ENCODE measurements at regions not wholly inside any gene's neighbourhood (a gene's known extent, or its start where the extent isn't known, plus 50 kb on each side); places are given as distances from the start of the nearest gene placed in this dataset.
"Not testable (repeated sequence)": the region's sequence is repeated elsewhere in the genome, so short reads cannot be mapped to it uniquely, and the experiment has no call there.

- no peak for DNase-seq
These were observed 251.4 kb upstream of the C2CD4B start for GRCh38 chr15:62416526-62416925.

DNA sequence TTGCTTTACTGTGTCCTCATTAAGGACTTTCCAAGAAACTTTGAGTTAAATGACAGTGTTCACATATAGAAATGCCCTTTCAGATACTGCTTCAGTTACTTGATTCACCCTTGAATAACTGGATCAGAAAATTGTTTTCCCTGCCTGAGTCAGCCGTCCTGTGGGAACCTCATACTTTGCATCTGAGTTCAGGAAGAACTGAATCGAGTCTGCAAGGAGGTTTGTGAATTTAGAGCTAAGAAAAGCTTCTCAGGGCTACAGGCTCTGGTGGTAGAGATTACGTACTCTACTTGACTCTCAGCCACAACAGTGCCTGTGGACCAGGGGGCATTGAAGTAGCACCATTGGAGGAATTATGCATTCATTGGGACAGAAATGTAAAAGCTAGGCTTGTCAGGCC, 252.4 kb upstream of the C2CD4B start:
- no peak for DNase-seq

DNA sequence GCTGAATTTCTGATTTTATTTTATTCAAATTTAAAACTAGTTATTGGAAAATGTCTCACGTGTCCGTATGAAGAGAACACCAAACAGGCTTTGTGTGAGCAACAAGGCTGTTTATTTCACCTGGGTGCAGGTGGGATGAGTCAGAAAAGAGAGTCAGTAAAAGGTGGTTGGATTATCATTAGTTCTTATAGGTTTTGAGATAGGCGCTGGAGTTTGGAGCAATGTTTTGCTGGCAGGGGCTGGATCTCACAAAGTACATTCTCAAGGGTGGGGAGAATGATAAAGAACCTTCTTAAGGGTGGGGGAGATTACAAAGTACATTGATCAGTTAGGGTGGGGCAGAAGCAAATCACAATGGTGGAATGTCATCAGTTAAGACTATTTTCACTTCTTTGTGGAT, 253.4 kb upstream of the C2CD4B start:
- not testable (repeated sequence) for DNase-seq

DNA sequence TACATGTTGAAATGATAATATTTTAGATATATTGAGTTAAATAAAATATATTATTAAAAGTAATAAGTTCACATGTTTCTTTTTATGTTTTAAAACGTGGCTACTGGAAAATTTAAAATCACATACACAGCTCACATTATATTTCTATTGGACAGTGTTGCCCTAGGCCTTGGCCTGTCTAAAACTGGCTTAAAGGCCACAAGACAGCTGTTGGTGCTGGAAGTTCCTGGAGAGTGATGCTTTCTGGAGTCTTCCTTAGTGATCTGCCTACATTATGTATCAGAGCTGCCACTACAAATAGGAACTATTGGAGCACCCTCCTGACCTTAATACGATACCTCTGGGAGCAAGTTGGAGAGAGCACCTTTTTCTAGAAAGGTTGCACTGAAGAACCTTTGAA, 254.1 kb upstream of the C2CD4B start:
- no peak for DNase-seq

- DNase-seq: not testable (repeated sequence)
These were observed 255.3 kb upstream of the C2CD4B start for GRCh38 chr15:62420371-62420770.

DNA sequence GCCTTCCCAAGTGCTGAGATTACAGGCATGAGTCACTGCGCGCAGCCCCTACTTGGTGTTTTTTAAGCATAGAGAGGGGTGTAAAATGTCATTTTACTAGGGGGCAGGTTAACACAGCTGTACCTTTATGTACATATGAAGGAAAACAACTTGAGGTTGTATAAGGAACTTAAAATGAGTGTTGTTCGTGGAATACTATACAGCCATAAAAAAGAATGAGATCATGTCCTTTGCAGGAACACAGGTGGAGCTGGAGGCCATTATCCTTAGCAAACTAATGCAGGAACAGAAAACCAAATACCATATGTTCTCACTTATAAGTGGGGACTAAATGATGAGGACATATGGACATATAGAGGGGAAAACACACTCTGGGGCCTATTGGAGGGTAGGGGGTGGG, 256.2 kb upstream of the C2CD4B start:
- DNase-seq: no peak

DNA sequence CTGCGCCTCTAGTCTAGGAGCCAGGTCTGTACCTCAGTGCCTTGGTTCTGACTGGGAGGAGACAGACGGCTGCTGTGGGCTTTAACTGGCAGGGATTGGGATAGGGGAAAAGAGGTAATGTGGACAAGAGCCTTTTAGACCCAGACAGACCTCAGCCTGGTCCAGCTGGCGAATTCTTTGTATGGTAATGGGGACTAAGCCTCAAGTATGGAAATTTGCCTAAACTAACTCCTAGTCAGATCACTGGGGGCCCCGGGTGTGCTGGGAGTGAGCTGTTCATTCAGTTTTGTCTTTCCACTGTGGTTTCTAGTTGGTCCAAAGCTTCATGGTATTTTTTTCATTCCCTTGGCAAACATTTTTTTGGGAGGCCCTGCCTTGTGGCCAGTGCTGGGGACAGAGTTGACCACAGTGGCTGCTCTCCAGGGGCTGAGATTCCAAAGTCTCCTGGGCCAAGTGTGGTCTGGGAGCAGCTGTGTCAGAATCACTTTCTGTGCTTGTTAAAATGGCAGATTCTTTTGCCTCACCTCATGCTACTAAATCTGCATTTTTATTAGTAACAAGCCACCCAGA, 261.4 kb upstream of the C2CD4B start:
- no peak for DNase-seq

DNA sequence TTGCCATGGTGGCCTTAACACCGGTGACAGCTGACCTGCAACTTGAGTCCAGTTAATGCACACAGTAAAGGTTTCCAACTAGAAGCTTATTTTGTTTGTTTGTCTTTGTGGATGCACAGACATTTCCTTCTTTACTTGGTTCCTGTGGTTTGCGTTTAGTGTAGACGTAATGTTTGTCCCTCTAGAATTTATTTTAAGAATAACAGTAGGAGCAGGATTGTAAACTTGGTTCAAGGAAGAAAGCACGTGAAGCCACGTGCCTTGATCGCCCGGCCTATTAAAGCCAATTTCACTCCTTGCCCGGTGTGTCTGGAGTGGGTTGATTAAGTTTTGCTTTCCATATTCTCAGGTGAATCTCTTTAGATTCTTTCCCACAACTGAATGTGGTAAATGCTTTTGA, 263.2 kb upstream of the C2CD4B start:
- DNase-seq: no peak

GRCh38 chr15:62428851-62429598, 263.9 kb upstream of the C2CD4B start:
- no peak for DNase-seq

DNA sequence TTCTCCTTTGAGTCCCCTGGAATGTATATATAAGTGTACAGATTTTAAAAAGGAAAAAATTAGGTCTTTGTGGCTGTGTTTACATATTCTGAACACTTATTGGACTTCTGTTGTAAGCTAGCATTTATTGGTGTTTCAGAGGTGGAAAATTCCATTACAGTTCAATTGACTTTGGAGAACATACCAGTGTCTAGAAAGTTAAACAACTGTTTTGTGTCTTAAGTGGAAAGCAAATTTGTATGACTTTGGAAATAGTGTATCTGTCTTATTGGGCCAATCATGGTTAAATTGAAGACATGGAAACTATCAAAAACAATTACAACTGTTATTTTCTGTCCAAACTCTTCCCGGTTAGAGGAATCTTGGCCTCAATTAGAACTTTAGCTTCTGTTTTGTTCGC, 265.0 kb upstream of the C2CD4B start:
- no peak for DNase-seq

- DNase-seq: no peak
These were observed 265.5 kb upstream of the C2CD4B start for GRCh38 chr15:62430552-62430951.

DNA sequence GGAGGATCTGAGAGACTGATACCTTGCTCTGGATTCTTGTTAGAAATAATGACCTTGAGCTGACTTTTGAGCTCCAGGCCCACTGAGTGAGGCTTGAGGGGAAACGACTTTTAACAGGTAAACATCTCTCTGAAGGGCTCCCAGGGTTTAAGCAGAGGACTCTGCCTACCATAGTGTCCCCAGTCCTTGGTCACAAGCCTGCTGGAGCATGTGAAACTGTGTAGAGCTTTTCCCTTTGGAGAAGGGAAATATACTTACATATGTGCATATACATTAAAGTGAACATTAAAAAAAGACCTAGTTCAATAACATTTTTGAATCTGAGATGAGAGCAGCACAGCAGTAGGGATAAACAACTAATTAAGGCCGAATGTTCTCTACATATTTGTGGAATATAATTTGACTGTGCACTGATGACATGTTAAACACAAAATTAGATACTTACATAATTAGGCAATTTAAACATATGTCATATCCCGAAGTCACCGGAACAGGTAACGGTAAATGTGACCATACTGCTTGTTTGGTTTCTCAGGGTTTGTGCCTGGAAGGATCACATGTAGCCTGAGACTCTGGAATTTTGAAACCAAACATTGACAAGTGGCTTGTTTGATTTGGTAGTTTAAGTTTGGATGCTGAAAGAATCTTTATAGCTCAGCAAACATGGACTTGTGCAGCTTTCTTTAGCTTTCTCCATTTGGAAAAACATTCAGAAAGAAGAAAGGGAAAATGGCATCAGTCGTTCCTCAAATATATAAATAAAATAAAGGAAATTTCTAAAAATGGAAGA, 266.1 kb upstream of the C2CD4B start:
- no peak for DNase-seq

GRCh38 chr15:62431817-62432216, 266.7 kb upstream of the C2CD4B start:
- DNase-seq: no peak

DNA sequence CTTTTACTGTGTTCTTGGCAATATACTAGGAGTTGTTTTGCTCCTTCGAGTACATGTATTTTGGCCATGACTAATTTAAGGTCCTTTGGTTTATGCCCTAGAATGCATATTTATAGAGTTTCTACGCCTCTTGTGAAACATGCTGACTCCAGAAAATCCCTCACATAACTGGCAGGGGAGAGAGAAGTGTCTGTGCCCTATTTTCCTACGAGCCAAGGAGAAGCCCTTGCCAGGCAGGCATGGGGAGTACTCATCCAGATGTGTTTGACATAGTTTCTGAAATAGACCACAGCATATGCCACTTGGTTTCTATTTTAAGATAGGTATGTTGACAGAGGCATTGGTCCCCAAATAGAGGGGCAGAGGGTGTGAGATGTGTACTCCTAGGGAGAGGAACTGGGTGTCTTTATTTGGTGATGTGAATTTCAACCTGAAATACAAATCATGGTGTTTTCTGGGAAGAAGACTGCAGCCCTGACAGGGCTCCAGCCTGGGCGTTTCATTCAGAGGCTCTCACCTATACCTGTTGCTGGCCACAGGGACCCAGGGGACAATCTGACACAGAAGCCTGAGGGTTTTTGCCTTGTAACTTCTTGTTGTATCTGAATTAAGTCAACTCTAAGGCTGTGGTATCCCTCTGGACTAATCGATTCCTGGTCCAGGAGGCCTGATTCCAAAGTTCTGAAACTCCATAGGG, 267.8 kb upstream of the C2CD4B start:
- no peak for DNase-seq

GRCh38 chr15:62436235-62436634, 271.1 kb upstream of the C2CD4B start:
- DNase-seq: no peak

- no peak for DNase-seq
These were observed 272.7 kb upstream of the C2CD4B start for GRCh38 chr15:62437753-62438152.

GRCh38 chr15:62439543-62440016, 274.5 kb upstream of the C2CD4B start:
- no peak for DNase-seq

GRCh38 chr15:62440362-62441105, 275.4 kb upstream of the C2CD4B start:
- no peak for DNase-seq

- no peak for DNase-seq
These were observed 279.3 kb upstream of the C2CD4B start for GRCh38 chr15:62444104-62445022.

DNA sequence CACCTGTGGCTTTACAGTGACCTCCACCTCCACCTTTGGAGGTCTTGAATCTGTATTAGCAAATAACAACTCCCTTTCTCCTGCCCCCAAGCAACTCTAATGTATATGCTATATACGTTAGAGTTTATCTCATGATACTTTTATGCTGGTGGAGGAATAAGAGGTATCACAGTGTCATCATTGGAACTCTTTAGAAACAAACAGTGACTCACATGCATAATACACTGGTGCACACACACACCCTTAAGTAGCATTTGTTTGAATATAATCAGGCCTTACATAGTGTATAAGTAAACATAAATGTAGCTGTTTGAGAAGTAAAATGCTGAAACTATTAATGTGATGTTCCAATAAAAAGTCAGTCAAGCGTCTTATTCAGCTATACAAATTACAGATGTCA, 280.2 kb upstream of the C2CD4B start:
- DNase-seq: no peak

- no peak for DNase-seq
These were observed 281.9 kb upstream of the C2CD4B start for GRCh38 chr15:62446984-62447383.

Measured in NCI-H1930 (cell line).